ENCODE measurements at regions not wholly inside any gene's neighbourhood (a gene's known extent, or its start where the extent isn't known, plus 50 kb on each side); places are given as distances from the start of the nearest gene placed in this dataset.

DNA sequence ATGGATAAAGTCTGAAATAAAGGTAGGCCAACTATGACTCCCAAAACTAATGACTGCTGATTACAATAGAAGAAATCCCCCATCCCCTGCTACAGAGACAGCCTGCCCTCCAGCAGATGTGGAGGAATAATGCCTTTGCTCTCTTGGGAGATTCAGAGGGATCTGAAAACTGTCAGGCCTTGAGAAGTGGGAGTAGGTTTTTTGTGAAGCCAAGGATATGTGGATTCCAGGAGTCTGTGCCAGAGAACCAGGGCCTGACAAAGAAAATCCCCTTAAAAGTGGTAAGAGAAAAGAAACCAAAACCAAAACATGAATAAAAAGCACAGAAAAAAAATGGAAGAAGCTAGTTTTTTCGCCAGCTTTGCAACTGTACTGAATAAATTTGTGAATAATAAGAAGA, 397.6 kb downstream of the ZNF521 start:
- no peaks in the 10 kb centered on the region for H3K27me3 ChIP-seq
- intact Hi-C loops (cut with DNase I) = no loop called here
- no peaks in the 10 kb centered on the region for H3K9me3 ChIP-seq
- H3K27ac ChIP-seq = no peak overlapping the region
- no peaks in the 10 kb centered on the region for H3K36me3 ChIP-seq
- no peak for ATAC-seq
- WGBS, 2 donors = 45 to 50% methylated on average over 1 of the region's 1 CpG
- TF ChIP-seq, protein P1, sequence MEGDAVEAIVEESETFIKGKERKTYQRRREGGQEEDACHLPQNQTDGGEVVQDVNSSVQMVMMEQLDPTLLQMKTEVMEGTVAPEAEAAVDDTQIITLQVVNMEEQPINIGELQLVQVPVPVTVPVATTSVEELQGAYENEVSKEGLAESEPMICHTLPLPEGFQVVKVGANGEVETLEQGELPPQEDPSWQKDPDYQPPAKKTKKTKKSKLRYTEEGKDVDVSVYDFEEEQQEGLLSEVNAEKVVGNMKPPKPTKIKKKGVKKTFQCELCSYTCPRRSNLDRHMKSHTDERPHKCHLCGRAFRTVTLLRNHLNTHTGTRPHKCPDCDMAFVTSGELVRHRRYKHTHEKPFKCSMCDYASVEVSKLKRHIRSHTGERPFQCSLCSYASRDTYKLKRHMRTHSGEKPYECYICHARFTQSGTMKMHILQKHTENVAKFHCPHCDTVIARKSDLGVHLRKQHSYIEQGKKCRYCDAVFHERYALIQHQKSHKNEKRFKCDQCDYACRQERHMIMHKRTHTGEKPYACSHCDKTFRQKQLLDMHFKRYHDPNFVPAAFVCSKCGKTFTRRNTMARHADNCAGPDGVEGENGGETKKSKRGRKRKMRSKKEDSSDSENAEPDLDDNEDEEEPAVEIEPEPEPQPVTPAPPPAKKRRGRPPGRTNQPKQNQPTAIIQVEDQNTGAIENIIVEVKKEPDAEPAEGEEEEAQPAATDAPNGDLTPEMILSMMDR (IDR thresholded peaks at IDR 0.05) = no peak
- no peak for FAIRE-seq
- no peaks in the 10 kb centered on the region for H3K4me1 ChIP-seq
- no peak for DNase-seq
- no peak overlapping the region for H3K4me3 ChIP-seq

DNA sequence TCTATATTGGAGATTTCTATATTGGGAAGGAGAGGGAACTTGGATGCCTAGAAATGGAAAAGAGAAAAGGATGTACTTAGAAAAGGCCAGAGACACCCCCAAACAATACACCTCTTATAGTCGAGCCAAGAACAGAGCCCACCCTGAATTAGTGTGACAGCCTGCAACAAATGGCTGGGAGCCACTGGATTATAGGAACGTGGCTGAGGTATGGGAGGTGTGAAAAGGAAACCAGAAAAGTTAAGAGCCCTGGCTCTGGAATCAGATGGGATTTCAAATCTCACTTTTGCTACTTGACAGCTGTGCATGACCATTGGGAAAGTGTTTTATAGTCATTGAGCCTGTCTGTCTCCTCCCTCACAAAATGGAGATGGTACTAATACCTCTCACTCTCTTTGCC, 394.0 kb downstream of the ZNF521 start:
- DNase-seq (no peak), ATAC-seq (no peak)
- WGBS, 2 donors = 41 to 55% methylated on average over 2 of the region's 2 CpGs

DNA sequence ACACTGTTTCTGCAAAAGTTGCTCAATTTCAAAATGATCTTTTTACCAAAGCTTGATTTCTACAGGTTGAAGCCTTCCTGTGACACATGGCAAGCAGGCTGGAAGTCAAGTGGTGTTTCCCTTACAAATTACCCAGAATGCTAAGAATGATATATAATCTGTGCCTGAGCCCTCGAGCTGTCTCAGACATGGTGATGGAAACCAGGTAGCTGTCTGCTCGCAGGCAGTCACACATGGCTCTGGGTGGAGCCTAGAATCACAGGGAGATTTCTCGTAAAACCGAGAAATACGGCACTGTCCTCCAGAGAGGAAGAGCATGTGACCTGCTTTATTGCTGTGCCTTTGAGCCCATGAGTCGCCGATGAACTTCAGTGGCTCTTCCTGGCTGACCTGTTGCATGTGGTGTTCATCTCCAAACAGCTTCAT, 392.9 kb downstream of the ZNF521 start:
- FAIRE-seq = no peak
- 56 to 68% methylated on average over 7 of the region's 7 CpGs for WGBS, 2 donors
- no peak for ATAC-seq
- H3K4me1 ChIP-seq = no peaks in the 10 kb centered on the region
- H3K27ac ChIP-seq = no peak overlapping the region
- intact Hi-C loops (cut with DNase I) = no loop called here
- no peaks in the 10 kb centered on the region for H3K36me3 ChIP-seq
- TF ChIP-seq, protein P1 (IDR thresholded peaks at IDR 0.05) = no peak
- H3K4me3 ChIP-seq = no peak overlapping the region
- H3K9me3 ChIP-seq = no peaks in the 10 kb centered on the region
- no peaks in the 10 kb centered on the region for H3K27me3 ChIP-seq
- no peak for DNase-seq

More for the DNA sequence above, 394.0 kb downstream of the ZNF521 start:
- no peaks in the 10 kb centered on the region for H3K27me3 ChIP-seq
- intact Hi-C loops (cut with DNase I) = no loop called here
- H3K36me3 ChIP-seq = no peaks in the 10 kb centered on the region
- H3K4me1 ChIP-seq = no peaks in the 10 kb centered on the region
- no peak overlapping the region for H3K27ac ChIP-seq
- FAIRE-seq = no peak
- TF ChIP-seq, protein P1 (IDR thresholded peaks at IDR 0.05) = no peak
- H3K9me3 ChIP-seq = no peaks in the 10 kb centered on the region
- no peak overlapping the region for H3K4me3 ChIP-seq

DNA sequence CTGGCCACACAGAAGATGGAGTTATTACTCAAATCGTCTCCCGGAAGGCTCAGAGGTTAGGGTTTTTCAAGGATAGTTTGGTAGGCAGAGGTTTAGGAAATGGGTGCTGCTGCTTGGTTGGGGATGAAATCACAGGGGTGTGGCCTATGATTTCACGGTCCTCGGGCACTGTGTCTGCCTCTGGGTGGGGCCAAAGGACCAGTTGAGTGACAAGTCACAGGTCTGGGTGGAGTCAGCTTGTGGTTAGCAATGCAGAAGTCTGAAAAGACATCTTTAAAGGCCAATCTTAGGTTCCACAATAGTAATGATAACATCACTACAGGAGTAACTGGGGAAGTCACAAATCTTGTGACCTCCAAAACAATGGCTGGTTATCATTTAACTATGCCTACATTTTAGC, 387.8 kb downstream of the ZNF521 start:
- no peak for DNase-seq
- Histone ChIP-seq H3K4me3 (no peak overlapping the region), H3K27me3 (no peaks in the 10 kb centered on the region), H3K27ac (no peak overlapping the region), H3K36me3 (no peaks in the 10 kb centered on the region), H3K9me3 (no peaks in the 10 kb centered on the region), H3K4me1 (no peaks in the 10 kb centered on the region)
- FAIRE-seq = no peak
- no peak for ATAC-seq
- TF ChIP-seq, protein P1 (IDR thresholded peaks at IDR 0.05) = no peak
- 53 to 74% methylated on average over 4 of the region's 4 CpGs for WGBS, 2 donors
- intact Hi-C loops (cut with DNase I) = no loop called here

DNA sequence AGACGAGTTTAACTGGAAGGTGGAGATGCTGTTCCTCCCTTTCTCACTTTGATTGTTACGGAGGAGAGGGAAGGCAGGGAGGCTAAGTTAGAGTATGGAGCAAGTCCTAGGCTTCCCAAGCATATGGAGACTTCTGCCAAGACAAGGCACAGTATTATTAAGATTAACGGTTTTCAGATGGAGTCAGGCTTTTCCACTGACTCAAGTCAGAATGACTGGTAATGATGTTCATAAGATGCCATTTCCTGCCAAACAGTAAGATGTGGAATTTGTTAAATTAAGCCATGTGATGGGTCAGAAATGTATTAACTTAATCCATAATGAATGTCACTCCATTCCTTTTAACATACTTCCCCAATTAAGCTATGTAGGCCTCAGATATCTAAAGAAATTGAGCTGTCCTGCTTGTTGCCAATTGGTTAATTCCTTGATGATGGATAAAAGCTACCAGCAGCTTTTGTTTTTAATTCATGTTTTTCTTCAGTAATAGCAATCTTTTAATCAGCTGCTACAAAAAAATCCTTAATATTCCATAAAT, 383.7 kb downstream of the ZNF521 start:
- FAIRE-seq (no peak), ATAC-seq (no peak), DNase-seq (no peak)
- TF ChIP-seq, protein P1 (IDR thresholded peaks at IDR 0.05) = no peak
- H3K4me3 ChIP-seq = no peak overlapping the region
- intact Hi-C loops (cut with DNase I) = no loop called here
- no peaks in the 10 kb centered on the region for H3K36me3 ChIP-seq
- no peak overlapping the region for H3K27ac ChIP-seq
- no peaks in the 10 kb centered on the region for H3K4me1 ChIP-seq
- H3K27me3 ChIP-seq = no peaks in the 10 kb centered on the region
- H3K9me3 ChIP-seq = no peaks in the 10 kb centered on the region
- WGBS, 2 donors = 67 to 77% methylated on average over 3 of the region's 3 CpGs
